ENCODE measurements at regions not wholly inside any gene's neighbourhood (a gene's known extent, or its start where the extent isn't known, plus 50 kb on each side); places are given as distances from the start of the nearest gene placed in this dataset.

DNA sequence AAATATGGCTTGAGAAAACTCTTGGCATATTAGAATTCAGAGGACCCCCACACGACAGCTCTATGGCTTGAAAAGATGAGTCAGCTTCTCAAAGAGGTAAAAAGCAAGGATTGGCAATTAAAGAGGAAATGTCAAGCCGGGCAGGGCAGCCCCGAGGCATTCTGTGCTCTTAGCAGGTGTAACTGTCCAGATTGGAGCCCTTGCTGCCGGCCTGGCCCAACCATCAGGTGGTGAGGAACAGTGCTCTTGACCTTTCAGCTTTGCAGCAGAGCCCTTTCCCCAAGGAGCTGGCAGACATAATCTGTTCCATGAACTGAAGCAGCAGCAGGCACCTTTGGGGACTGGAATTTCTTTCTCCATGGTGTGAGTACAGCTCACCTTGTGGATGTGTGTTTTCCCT lies 287.8 kb downstream of the UTP18 start:
- no peak for DNase-seq
- TF ChIP-seq CTCF (IDR thresholded peaks at IDR 0.05; ENCODE audit: partially characterized antibody, unreplicated experiment): no peak
- H3K9me3 Mint-ChIP-seq (ENCODE audit: unreplicated experiment): peaks cover 3% of the 10 kb centered on the region
- no peak overlapping the region for H3K27ac Mint-ChIP-seq (ENCODE audit: unreplicated experiment)
- no peaks in the 10 kb centered on the region for H3K27me3 Mint-ChIP-seq (ENCODE audit: unreplicated experiment)
- H3K4me1 Mint-ChIP-seq (ENCODE audit: low read depth, unreplicated experiment): no peaks in the 10 kb centered on the region
- H3K4me3 Mint-ChIP-seq (ENCODE audit: unreplicated experiment): no peak overlapping the region
- H3K36me3 Mint-ChIP-seq (ENCODE audit: unreplicated experiment): peaks cover 6% of the 10 kb centered on the region

GRCh38 chr17:51555153-51555552 lies 294.8 kb downstream of the UTP18 start:
- TF ChIP-seq CTCF (IDR thresholded peaks at IDR 0.05; ENCODE audit: partially characterized antibody, unreplicated experiment): no peak
- Mint-ChIP-seq H3K27ac (ENCODE audit: unreplicated experiment) (no peak overlapping the region), H3K4me1 (ENCODE audit: low read depth, unreplicated experiment) (peaks cover 7% of the 10 kb centered on the region), H3K4me3 (ENCODE audit: unreplicated experiment) (no peak overlapping the region), H3K36me3 (ENCODE audit: unreplicated experiment) (no peaks in the 10 kb centered on the region), H3K27me3 (ENCODE audit: unreplicated experiment) (no peaks in the 10 kb centered on the region), H3K9me3 (ENCODE audit: unreplicated experiment) (peaks cover 3% of the 10 kb centered on the region)
- DNase-seq: no peak

GRCh38 chr17:51559778-51560177 lies 299.4 kb downstream of the UTP18 start:
- Mint-ChIP-seq H3K27ac (ENCODE audit: unreplicated experiment) (no peak overlapping the region), H3K27me3 (ENCODE audit: unreplicated experiment) (no peaks in the 10 kb centered on the region), H3K36me3 (ENCODE audit: unreplicated experiment) (no peaks in the 10 kb centered on the region), H3K4me3 (ENCODE audit: unreplicated experiment) (no peak overlapping the region), H3K9me3 (ENCODE audit: unreplicated experiment) (peaks cover 2% of the 10 kb centered on the region), H3K4me1 (ENCODE audit: low read depth, unreplicated experiment) (no peaks in the 10 kb centered on the region)
- TF ChIP-seq CTCF (IDR thresholded peaks at IDR 0.05; ENCODE audit: partially characterized antibody, unreplicated experiment): no peak
- no peak for DNase-seq

DNA sequence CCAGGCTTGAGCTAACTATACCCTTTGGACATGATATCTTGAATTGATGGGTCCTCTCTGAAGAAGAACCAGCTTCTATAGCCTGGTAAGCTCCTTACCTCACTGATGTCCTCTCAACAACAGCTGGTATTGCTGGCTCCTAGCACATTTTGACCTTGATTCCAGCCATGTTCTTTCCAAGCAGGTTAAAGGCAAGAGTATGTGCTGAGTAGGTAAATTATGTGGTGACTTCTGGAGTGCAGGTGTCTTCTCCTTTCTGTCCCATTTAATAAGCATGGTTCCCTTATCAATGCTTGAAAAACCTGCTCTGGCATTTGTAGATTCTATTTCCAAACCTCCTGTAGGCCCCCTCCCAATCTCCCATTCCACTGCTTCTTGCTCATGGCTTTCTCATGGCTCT lies 300.1 kb downstream of the UTP18 start:
- TF ChIP-seq CTCF (IDR thresholded peaks at IDR 0.05; ENCODE audit: partially characterized antibody, unreplicated experiment): no peak
- Mint-ChIP-seq H3K36me3 (ENCODE audit: unreplicated experiment) (no peaks in the 10 kb centered on the region), H3K4me3 (ENCODE audit: unreplicated experiment) (no peak overlapping the region), H3K27ac (ENCODE audit: unreplicated experiment) (no peak overlapping the region), H3K4me1 (ENCODE audit: low read depth, unreplicated experiment) (no peaks in the 10 kb centered on the region), H3K27me3 (ENCODE audit: unreplicated experiment) (no peaks in the 10 kb centered on the region), H3K9me3 (ENCODE audit: unreplicated experiment) (peaks cover 2% of the 10 kb centered on the region)
- DNase-seq: no peak

DNA sequence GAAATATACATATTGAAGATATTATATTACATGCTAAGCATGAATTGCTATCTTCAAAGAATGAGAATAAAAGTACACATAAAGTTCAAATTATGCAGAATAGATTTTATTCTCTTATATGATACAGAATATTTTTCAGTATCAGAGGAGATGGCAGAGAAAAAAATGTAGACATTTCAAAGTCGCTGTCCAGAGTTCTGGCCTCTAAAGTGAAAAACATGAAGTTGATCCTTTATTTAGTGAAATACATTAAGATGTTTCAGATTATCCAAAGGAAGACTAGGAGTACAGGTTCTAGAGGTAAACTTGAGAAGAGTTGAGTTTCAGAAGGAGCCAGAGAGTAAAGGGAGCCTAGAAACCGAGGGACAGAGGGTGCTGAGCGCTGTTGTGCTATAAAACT lies 303.6 kb downstream of the UTP18 start:
- no peak overlapping the region for H3K27ac Mint-ChIP-seq (ENCODE audit: unreplicated experiment)
- TF ChIP-seq CTCF (IDR thresholded peaks at IDR 0.05; ENCODE audit: partially characterized antibody, unreplicated experiment): no peak
- H3K9me3 Mint-ChIP-seq (ENCODE audit: unreplicated experiment): peaks cover 2% of the 10 kb centered on the region
- H3K27me3 Mint-ChIP-seq (ENCODE audit: unreplicated experiment): no peaks in the 10 kb centered on the region
- H3K36me3 Mint-ChIP-seq (ENCODE audit: unreplicated experiment): no peaks in the 10 kb centered on the region
- no peak for DNase-seq
- H3K4me1 Mint-ChIP-seq (ENCODE audit: low read depth, unreplicated experiment): no peaks in the 10 kb centered on the region
- H3K4me3 Mint-ChIP-seq (ENCODE audit: unreplicated experiment): no peak overlapping the region

Data from glutamatergic neuron (in vitro differentiated cells).